ENCODE measurements at regions not wholly inside any gene's neighbourhood (a gene's known extent, or its start where the extent isn't known, plus 50 kb on each side); places are given as distances from the start of the nearest gene placed in this dataset.

DNA sequence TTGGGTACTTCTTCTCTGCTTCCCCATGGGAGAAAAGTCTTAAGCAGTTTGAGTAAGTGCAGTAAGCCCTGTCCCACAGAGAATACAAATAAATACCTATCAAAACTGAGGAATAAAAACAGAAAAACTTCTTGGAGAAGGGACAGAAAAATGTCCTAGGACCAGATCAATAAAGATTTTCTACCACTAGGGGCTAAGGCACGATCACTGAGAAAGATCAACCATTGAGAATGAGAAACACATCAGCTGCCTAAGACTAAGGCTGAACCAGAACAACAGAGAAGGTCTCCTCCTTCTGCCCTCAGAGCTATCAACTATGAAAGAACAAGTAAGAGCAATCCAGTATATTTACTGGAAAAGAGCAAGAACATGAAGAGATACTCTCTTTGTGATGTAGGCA is 763.6 kb upstream of the LRRTM1 start:
- TF ChIP-seq, protein P1, sequence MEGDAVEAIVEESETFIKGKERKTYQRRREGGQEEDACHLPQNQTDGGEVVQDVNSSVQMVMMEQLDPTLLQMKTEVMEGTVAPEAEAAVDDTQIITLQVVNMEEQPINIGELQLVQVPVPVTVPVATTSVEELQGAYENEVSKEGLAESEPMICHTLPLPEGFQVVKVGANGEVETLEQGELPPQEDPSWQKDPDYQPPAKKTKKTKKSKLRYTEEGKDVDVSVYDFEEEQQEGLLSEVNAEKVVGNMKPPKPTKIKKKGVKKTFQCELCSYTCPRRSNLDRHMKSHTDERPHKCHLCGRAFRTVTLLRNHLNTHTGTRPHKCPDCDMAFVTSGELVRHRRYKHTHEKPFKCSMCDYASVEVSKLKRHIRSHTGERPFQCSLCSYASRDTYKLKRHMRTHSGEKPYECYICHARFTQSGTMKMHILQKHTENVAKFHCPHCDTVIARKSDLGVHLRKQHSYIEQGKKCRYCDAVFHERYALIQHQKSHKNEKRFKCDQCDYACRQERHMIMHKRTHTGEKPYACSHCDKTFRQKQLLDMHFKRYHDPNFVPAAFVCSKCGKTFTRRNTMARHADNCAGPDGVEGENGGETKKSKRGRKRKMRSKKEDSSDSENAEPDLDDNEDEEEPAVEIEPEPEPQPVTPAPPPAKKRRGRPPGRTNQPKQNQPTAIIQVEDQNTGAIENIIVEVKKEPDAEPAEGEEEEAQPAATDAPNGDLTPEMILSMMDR (IDR thresholded peaks at IDR 0.05; ENCODE audit: low read depth, low read length, poor library complexity, severe bottlenecking), result no peak
- TF ChIP-seq EZH2phosphoT487 (IDR thresholded peaks at IDR 0.05; ENCODE audit: borderline replicate concordance, low read length), result no peak

Data from DOHH2 (cell line).